Lung (tissue), 11 donors: ENCODE measurements at regions not wholly inside any gene's neighbourhood (a gene's known extent, or its start where the extent isn't known, plus 50 kb on each side); places are given as distances from the start of the nearest gene placed in this dataset.
A peak's percentile ranks its signal among the peaks of the same experiment; 100 is the strongest.
"Not testable (repeated sequence)": the region's sequence is repeated elsewhere in the genome, so short reads cannot be mapped to it uniquely, and the experiment has no call there.

ENCODE experiments used
- ATAC-seq: fragments of 200-7000 bp; cut with Tn5 transposase; one replicate; pipeline ENCODE4 v1.9.1; 2020; ENCODE audit warnings: moderate number of reproducible peaks; ENCODE audit not compliant: insufficient read depth, low FRiP score
- DNase-seq, 3 donors: peaks; one replicate each; pipeline ENCODE4 v3.0.0-alpha.2; 2013 to 2017
- H3K27ac ChIP-seq, 2 donors: one replicate each; pipeline ENCODE4 v1.5.1; 2013; ENCODE audit warnings: mild to moderate bottlenecking in 2 of 2, moderate library complexity in 2 of 2, control low read depth in 1 of 2, inconsistent platforms in 1 of 2, low read depth in 1 of 2, low read length in 1 of 2
- H3K27me3 ChIP-seq, 3 donors: one replicate each; pipeline ENCODE4 v1.5.1; 2013; ENCODE audit warnings: low read length in 2 of 3; ENCODE audit not compliant: control insufficient read depth in 3 of 3, insufficient read depth in 3 of 3
- H3K36me3 ChIP-seq, 4 donors: one replicate each; pipeline ENCODE4 v1.5.1; 2013; ENCODE audit warnings: low read length in 4 of 4, mild to moderate bottlenecking in 1 of 4, moderate library complexity in 1 of 4; ENCODE audit not compliant: control insufficient read depth in 4 of 4, insufficient read depth in 4 of 4
- H3K4me1 ChIP-seq, 5 donors: one replicate each; pipeline ENCODE4 v1.5.1; 2013; ENCODE audit warnings: low read length in 5 of 5, mild to moderate bottlenecking in 2 of 5, moderate library complexity in 1 of 5; ENCODE audit not compliant: control insufficient read depth in 5 of 5, insufficient read depth in 5 of 5
- H3K4me3 ChIP-seq: one replicate; pipeline ENCODE4 v1.5.1; 2013; ENCODE audit warnings: mild to moderate bottlenecking, control low read depth, moderate library complexity
- H3K9ac ChIP-seq, 2 donors: one replicate each; pipeline ENCODE4 v1.5.1; 2013; ENCODE audit warnings: low read length in 2 of 2, control low read depth in 1 of 2; ENCODE audit not compliant: insufficient read depth in 1 of 2
- H3K9me3 ChIP-seq, 4 donors: one replicate each; pipeline ENCODE4 v1.5.1; 2013; ENCODE audit warnings: low read length in 3 of 4, mild to moderate bottlenecking in 1 of 4, moderate library complexity in 1 of 4; ENCODE audit not compliant: control insufficient read depth in 4 of 4, insufficient read depth in 3 of 4
- WGBS, 2 donors: extraction: QIAGEN DNeasy Blood & Tissue Kit; methylation state at CpG; one replicate each; pipeline ENCODE4 v1.1.7; 2013; 5-methylcytosine and 5-hydroxymethylcytosine counted together
- TF ChIP-seq, protein P1 (sequence below): IDR thresholded peaks from 2 replicates; pipeline ENCODE4 v1.5.1; 2012; ENCODE audit warnings: mild to moderate bottlenecking; ENCODE audit errors: control extremely low read depth, extremely low read depth
- donor health status: control.
- donor health status: control.
- donor health status: Bipolar disorder and iron deficiency.
- donor health status: healthy.
- donor health status: DM: yes; HTN: yes; CAD: no.

DNA sequence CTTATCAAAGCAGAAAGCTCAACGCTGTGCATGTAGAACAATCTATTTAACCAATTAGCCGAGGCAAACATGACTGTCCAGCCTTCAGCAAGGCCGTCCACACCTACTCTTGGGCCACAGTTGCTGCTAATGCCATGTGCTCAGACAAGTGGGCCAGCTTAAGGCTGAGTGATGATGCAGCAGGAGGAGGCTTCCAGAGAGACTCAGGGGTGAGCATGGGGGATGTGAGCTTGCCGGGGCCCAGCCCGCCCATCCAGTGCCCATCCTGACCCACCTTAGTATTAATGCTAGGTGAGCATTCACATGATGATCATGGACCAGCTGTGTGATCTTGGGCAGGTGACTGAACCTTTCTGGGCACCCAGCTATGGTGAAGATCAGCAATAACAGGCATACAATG is 150.1 kb downstream of the TPRA1 start:
- H3K9ac ChIP-seq, result no peak overlapping the region
- TF ChIP-seq, protein P1, sequence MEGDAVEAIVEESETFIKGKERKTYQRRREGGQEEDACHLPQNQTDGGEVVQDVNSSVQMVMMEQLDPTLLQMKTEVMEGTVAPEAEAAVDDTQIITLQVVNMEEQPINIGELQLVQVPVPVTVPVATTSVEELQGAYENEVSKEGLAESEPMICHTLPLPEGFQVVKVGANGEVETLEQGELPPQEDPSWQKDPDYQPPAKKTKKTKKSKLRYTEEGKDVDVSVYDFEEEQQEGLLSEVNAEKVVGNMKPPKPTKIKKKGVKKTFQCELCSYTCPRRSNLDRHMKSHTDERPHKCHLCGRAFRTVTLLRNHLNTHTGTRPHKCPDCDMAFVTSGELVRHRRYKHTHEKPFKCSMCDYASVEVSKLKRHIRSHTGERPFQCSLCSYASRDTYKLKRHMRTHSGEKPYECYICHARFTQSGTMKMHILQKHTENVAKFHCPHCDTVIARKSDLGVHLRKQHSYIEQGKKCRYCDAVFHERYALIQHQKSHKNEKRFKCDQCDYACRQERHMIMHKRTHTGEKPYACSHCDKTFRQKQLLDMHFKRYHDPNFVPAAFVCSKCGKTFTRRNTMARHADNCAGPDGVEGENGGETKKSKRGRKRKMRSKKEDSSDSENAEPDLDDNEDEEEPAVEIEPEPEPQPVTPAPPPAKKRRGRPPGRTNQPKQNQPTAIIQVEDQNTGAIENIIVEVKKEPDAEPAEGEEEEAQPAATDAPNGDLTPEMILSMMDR, result no peak
- no peaks in the 10 kb centered on the region for H3K36me3 ChIP-seq
- no peak overlapping the region for H3K4me3 ChIP-seq
- H3K27ac ChIP-seq, result no peak overlapping the region
- no peaks in the 10 kb centered on the region for H3K9me3 ChIP-seq
- 90 to 91% methylated on average over 5 of the region's 5 CpGs for WGBS, 2 donors
- no peaks in the 10 kb centered on the region for H3K4me1 ChIP-seq
- ATAC-seq (no peak), DNase-seq (peak in 1 of 3 donors; percentile 3)
- peaks cover 0 to 2% (median 0%) of the 10 kb centered on the region in 3 donors for H3K27me3 ChIP-seq

DNA sequence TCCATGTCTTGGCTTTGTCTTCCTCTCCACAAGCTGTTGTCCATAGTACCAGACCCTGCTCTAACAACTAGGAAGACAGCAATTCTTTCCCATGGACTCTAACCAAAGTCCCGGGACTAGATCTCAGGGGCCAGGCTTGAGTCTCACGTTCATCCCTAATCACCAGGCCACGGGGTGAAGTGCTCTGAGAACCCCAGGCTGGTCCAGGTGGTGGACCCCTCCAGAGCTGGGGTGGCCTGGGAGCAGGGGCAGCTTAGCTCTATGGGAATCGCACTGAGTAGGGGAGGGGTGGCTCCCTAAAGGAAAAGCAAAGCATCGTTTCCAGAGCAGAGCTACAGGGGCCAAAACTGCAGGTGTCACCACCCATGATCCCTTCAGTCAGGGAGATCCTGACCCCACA is 150.9 kb downstream of the TPRA1 start:
- ATAC-seq (no peak), DNase-seq (no peak)
- Histone ChIP-seq H3K4me3 (no peak overlapping the region), H3K4me1 (no peaks in the 10 kb centered on the region), H3K9ac (no peak overlapping the region), H3K36me3 (no peaks in the 10 kb centered on the region), H3K9me3 (no peaks in the 10 kb centered on the region), H3K27me3 (peaks cover 0 to 2% (median 0%) of the 10 kb centered on the region in 3 donors), H3K27ac (no peak overlapping the region)
- WGBS, 2 donors, result 82 to 86% methylated on average over 5 of the region's 5 CpGs
- TF ChIP-seq, protein P1, result no peak

DNA sequence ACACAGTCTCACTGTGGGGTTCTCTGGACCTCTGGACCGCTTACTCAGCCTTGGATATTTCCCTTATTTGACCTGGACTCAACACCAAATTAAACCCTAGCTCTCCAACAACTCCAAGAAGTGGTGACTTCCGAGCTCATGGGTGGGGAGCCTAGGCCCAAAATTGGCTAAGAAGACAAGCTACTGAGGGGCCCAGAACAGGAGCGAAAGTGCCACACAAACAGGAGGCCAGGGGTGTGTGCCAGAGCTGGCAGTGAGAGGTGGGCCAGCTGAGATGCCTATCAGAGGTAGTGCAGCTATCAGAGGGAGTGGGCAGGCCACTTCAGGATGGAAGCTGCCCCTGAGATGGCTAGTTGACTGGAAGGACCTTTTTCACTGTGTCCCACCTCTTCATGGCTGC is 151.1 kb upstream of the PRR20G start:
- Histone ChIP-seq H3K27me3 (peaks cover 0 to 2% (median 0%) of the 10 kb centered on the region in 3 donors), H3K9ac (no peak overlapping the region), H3K36me3 (no peaks in the 10 kb centered on the region), H3K9me3 (no peaks in the 10 kb centered on the region), H3K4me3 (no peak overlapping the region), H3K4me1 (no peaks in the 10 kb centered on the region), H3K27ac (no peak overlapping the region)
- 89 to 96% methylated on average over 3 of the region's 3 CpGs for WGBS, 2 donors
- ATAC-seq, result no peak
- TF ChIP-seq, protein P1, result no peak
- no peak for DNase-seq

DNA sequence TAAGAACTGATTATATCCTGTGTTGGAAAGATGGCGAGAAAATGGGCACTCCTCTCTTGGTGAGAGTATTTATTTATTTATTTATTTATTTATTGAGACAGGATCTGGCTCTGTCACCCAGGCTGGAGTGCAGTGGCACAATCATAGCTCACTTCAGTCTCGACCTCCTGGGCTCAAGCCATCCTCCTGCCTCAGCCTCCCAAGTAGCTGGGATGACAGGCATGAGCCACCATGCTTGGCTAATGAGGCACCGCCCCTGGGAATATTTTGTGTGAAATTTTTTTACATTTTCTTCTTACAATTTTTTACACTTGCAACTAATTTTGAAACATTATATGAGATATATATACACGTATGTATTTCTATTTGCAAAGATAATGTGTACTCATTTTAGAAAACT is 150.5 kb upstream of the PRR20G start:
- peaks cover 0 to 2% (median 0%) of the 10 kb centered on the region in 3 donors for H3K27me3 ChIP-seq
- H3K9me3 ChIP-seq, result no peaks in the 10 kb centered on the region
- H3K9ac ChIP-seq, result no peak overlapping the region
- ATAC-seq, result no peak
- no peaks in the 10 kb centered on the region for H3K36me3 ChIP-seq
- no peak for DNase-seq
- H3K27ac ChIP-seq, result no peak overlapping the region
- H3K4me1 ChIP-seq, result no peaks in the 10 kb centered on the region
- no peak overlapping the region for H3K4me3 ChIP-seq
- WGBS, 2 donors, result 85 to 87% methylated on average over 4 of the region's 4 CpGs
- TF ChIP-seq, protein P1, result no peak

DNA sequence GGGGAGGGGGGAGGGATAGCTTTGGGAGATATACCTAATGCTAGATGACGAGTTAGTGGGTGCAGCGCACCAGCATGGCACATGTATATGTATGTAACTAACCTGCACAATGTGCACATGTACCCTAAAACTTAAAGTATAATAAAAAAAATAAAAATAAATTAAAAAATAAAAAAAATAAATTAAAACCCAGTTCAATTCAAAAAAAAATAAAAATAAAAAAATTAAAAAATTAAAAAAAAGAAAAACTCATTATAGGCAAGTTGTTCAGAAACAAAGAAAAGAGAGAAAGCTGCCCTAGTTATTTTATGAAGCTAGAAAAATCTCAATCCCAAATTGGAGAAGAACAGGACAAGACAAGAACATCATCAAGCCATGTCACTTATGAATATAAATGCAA is 147.5 kb upstream of the PRR20G start:
- not testable (repeated sequence) for H3K4me1 ChIP-seq, H3K27me3 ChIP-seq, ATAC-seq, H3K9me3 ChIP-seq, DNase-seq, H3K36me3 ChIP-seq, H3K27ac ChIP-seq, H3K4me3 ChIP-seq, H3K9ac ChIP-seq
- 92% methylated on average over 2 of the region's 2 CpGs; no CpG with 5 or more reads in 1 of the 2 donors for WGBS, 2 donors
